HEK293 (cell line): ENCODE measurements at regions not wholly inside any gene's neighbourhood (a gene's known extent, or its start where the extent isn't known, plus 50 kb on each side); places are given as distances from the start of the nearest gene placed in this dataset.

Experiments
- CTCF ChIA-PET: fragments of 350-600 bp; formaldehyde crosslinking; extraction: SDS; loops from one replicate; lab custom pipeline; 2021; ENCODE audit warnings: antibody characterized with exemption; lab: Yijun Ruan, JAX
- POLR2A ChIA-PET: fragments of 300-600 bp; formaldehyde crosslinking; extraction: SDS; loops from one replicate; lab custom pipeline; 2020; ENCODE audit warnings: antibody characterized with exemption, inconsistent platforms; lab: Yijun Ruan, JAX
- H3K27ac ChIP-seq: fragments of 200-500 bp; sonication (Bioruptor generic); 2 replicates; pipeline ENCODE4 v1.5.1; 2014; ENCODE audit warnings: low read depth, low read length, control low read depth, inconsistent platforms; ENCODE audit errors: extremely low read depth
- H3K36me3 ChIP-seq, 2 experiments: fragments of 200-500 bp in 1 of 2; sonication (Bioruptor generic) in 1 of 2; 1 replicate in 1 of 2; 2 replicates in 1 of 2; pipeline ENCODE4 v1.5.1; 2014 to 2017; ENCODE audit warnings: inconsistent platforms in 2 of 2, low read length in 2 of 2; ENCODE audit not compliant: control insufficient read depth in 2 of 2, insufficient read depth in 1 of 2
- H3K4me1 ChIP-seq: fragments of 200-500 bp; sonication (Bioruptor generic); 2 replicates; pipeline ENCODE4 v1.5.1; 2014; ENCODE audit warnings: mild to moderate bottlenecking, low read length, inconsistent platforms; ENCODE audit not compliant: control insufficient read depth, insufficient read depth
- H3K4me3 ChIP-seq: 2 replicates; pipeline ENCODE4 v1.5.1; 2011; ENCODE audit warnings: low read depth, mild to moderate bottlenecking, control low read depth, low read length, moderate library complexity
- H3K9me3 ChIP-seq: fragments of 200-500 bp; sonication (Bioruptor generic); 2 replicates; pipeline ENCODE4 v1.5.1; 2014; ENCODE audit warnings: low read depth, low read length, inconsistent platforms; ENCODE audit not compliant: control insufficient read depth, insufficient read depth
- GFI1B ChIP-seq: fragments of 450-650 bp; formaldehyde crosslinking; IDR thresholded peaks from 2 replicates; pipeline ENCODE4 v1.5.1; 2016; ENCODE audit warnings: missing biosample characterization, missing genetic modification characterization
- KLF10 ChIP-seq: fragments of 450-650 bp; IDR thresholded peaks from 2 replicates; pipeline ENCODE4 v1.5.1; 2018; ENCODE audit warnings: missing biosample characterization, mild to moderate bottlenecking, missing genetic modification characterization
- KLF8 ChIP-seq: fragments of 450-650 bp; formaldehyde crosslinking; IDR thresholded peaks from 2 replicates; pipeline ENCODE4 v1.5.1; 2016; ENCODE audit warnings: missing biosample characterization, missing genetic modification characterization
- SCRT2 ChIP-seq: fragments of 450-650 bp; formaldehyde crosslinking; IDR thresholded peaks from 2 replicates; pipeline ENCODE4 v1.5.1; 2016; ENCODE audit warnings: missing biosample characterization, missing genetic modification characterization
- SP2 ChIP-seq: fragments of 450-650 bp; formaldehyde crosslinking; IDR thresholded peaks from 2 replicates; pipeline ENCODE4 v1.5.1; 2016; ENCODE audit warnings: missing biosample characterization, missing genetic modification characterization
- YY2 ChIP-seq: fragments of 450-650 bp; formaldehyde crosslinking; IDR thresholded peaks from 2 replicates; pipeline ENCODE4 v1.5.1; 2016; ENCODE audit warnings: missing biosample characterization, missing genetic modification characterization
- ZFP37 ChIP-seq: fragments of 450-650 bp; formaldehyde crosslinking; IDR thresholded peaks from 2 replicates; pipeline ENCODE4 v1.5.1; 2016; ENCODE audit warnings: missing biosample characterization, missing genetic modification characterization
- ZFP41 ChIP-seq: fragments of 450-650 bp; formaldehyde crosslinking; IDR thresholded peaks from 2 replicates; pipeline ENCODE4 v1.5.1; 2016; ENCODE audit warnings: missing biosample characterization, missing genetic modification characterization, borderline replicate concordance
- ZNF114 ChIP-seq: fragments of 450-650 bp; formaldehyde crosslinking; IDR thresholded peaks from 2 replicates; pipeline ENCODE4 v1.5.0; 2017; ENCODE audit warnings: missing biosample characterization, missing genetic modification characterization
- ZNF221 ChIP-seq: fragments of 450-650 bp; formaldehyde crosslinking; IDR thresholded peaks from 2 replicates; pipeline ENCODE4 v1.5.1; 2017; ENCODE audit warnings: missing biosample characterization, missing genetic modification characterization, borderline replicate concordance
- ZNF391 ChIP-seq: fragments of 450-650 bp; formaldehyde crosslinking; IDR thresholded peaks from 2 replicates; pipeline ENCODE4 v1.5.1; 2016; ENCODE audit warnings: low read depth, missing biosample characterization, missing genetic modification characterization, borderline replicate concordance
- ZNF530 ChIP-seq: fragments of 450-650 bp; formaldehyde crosslinking; IDR thresholded peaks from 2 replicates; pipeline ENCODE4 v1.5.1; 2016; ENCODE audit warnings: low read depth, missing biosample characterization, missing genetic modification characterization
- ZNF544 ChIP-seq: fragments of 450-650 bp; formaldehyde crosslinking; IDR thresholded peaks from 2 replicates; pipeline ENCODE4 v1.5.0; 2017; ENCODE audit warnings: missing biosample characterization, missing genetic modification characterization
- ZNF555 ChIP-seq: fragments of 450-650 bp; formaldehyde crosslinking; conservative IDR thresholded peaks from 2 replicates; pipeline ENCODE4 v1.5.1; 2017; ENCODE audit warnings: missing biosample characterization, mild to moderate bottlenecking, missing genetic modification characterization, inconsistent platforms
- ZNF585B ChIP-seq: fragments of 450-650 bp; formaldehyde crosslinking; IDR thresholded peaks from 2 replicates; pipeline ENCODE4 v1.5.1; 2016; ENCODE audit warnings: missing biosample characterization, missing genetic modification characterization
- ZNF626 ChIP-seq: fragments of 450-650 bp; sonication (Bioruptor Pico); formaldehyde crosslinking; IDR thresholded peaks from 2 replicates; pipeline ENCODE4 v1.5.1; 2018; ENCODE audit warnings: missing biosample characterization, missing genetic modification characterization, inconsistent platforms
- ZNF677 ChIP-seq: fragments of 450-650 bp; IDR thresholded peaks from 2 replicates; pipeline ENCODE4 v1.5.0; 2018; ENCODE audit warnings: missing biosample characterization, mild to moderate bottlenecking, missing genetic modification characterization, moderate library complexity
- ZNF747 ChIP-seq: fragments of 450-650 bp; formaldehyde crosslinking; IDR thresholded peaks from 2 replicates; pipeline ENCODE4 v1.5.1; 2016; ENCODE audit warnings: missing biosample characterization, missing genetic modification characterization
- ZNF791 ChIP-seq: fragments of 450-650 bp; formaldehyde crosslinking; IDR thresholded peaks from 2 replicates; pipeline ENCODE4 v1.5.1; 2016; ENCODE audit warnings: missing biosample characterization, missing genetic modification characterization
- ZNF792 ChIP-seq: fragments of 450-650 bp; formaldehyde crosslinking; IDR thresholded peaks from 2 replicates; pipeline ENCODE4 v1.5.1; 2016; ENCODE audit warnings: missing biosample characterization, missing genetic modification characterization
- ZNF837 ChIP-seq: fragments of 450-650 bp; formaldehyde crosslinking; IDR thresholded peaks from 2 replicates; pipeline ENCODE4 v1.5.1; 2016; ENCODE audit warnings: missing biosample characterization, missing genetic modification characterization
- TF ChIP-seq, protein P1 (sequence below): fragments of 450-650 bp; formaldehyde crosslinking; IDR thresholded peaks from 2 replicates; pipeline ENCODE4 v1.5.1; 2016; ENCODE audit warnings: missing biosample characterization, missing genetic modification characterization, borderline replicate concordance
- TF ChIP-seq, protein P2 (sequence below): fragments of 450-650 bp; formaldehyde crosslinking; IDR thresholded peaks from 2 replicates; pipeline ENCODE4 v1.5.1; 2016; ENCODE audit warnings: missing biosample characterization, missing genetic modification characterization
- TF ChIP-seq, protein P3 (sequence below): fragments of 450-650 bp; formaldehyde crosslinking; IDR thresholded peaks from 2 replicates; pipeline ENCODE4 v1.5.1; 2016; ENCODE audit warnings: missing biosample characterization, missing genetic modification characterization

DNA sequence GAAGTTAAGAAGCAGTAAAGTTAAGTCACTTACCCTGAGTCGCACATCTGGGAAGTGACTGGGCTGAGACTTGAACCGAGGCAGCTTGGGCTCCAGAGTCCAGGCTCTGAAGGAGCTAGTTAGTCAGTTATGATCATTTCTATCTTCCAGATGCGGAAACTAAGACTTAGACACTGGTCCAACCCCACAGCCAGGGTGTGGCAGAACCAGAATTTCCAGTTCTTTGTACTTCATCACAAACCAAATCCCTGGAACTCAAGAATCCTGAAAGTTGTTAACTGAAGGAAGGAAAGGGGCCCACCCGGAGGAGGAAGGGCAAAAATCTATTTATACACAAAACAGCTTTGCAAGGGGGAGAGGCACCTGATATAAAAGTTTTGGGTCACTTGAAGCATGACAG is 389.9 kb downstream of the SHQ1 start (continued):
- TF ChIP-seq YY2 (tag by site-specific recombination) = no peak
- no peak for TF ChIP-seq ZNF837 (tag by site-specific recombination)
- TF ChIP-seq ZNF626 (tag by site-specific recombination) = no peak
- no peak for TF ChIP-seq ZFP41 (tag by site-specific recombination)
- TF ChIP-seq ZNF585B = no peak
- TF ChIP-seq, protein P1, sequence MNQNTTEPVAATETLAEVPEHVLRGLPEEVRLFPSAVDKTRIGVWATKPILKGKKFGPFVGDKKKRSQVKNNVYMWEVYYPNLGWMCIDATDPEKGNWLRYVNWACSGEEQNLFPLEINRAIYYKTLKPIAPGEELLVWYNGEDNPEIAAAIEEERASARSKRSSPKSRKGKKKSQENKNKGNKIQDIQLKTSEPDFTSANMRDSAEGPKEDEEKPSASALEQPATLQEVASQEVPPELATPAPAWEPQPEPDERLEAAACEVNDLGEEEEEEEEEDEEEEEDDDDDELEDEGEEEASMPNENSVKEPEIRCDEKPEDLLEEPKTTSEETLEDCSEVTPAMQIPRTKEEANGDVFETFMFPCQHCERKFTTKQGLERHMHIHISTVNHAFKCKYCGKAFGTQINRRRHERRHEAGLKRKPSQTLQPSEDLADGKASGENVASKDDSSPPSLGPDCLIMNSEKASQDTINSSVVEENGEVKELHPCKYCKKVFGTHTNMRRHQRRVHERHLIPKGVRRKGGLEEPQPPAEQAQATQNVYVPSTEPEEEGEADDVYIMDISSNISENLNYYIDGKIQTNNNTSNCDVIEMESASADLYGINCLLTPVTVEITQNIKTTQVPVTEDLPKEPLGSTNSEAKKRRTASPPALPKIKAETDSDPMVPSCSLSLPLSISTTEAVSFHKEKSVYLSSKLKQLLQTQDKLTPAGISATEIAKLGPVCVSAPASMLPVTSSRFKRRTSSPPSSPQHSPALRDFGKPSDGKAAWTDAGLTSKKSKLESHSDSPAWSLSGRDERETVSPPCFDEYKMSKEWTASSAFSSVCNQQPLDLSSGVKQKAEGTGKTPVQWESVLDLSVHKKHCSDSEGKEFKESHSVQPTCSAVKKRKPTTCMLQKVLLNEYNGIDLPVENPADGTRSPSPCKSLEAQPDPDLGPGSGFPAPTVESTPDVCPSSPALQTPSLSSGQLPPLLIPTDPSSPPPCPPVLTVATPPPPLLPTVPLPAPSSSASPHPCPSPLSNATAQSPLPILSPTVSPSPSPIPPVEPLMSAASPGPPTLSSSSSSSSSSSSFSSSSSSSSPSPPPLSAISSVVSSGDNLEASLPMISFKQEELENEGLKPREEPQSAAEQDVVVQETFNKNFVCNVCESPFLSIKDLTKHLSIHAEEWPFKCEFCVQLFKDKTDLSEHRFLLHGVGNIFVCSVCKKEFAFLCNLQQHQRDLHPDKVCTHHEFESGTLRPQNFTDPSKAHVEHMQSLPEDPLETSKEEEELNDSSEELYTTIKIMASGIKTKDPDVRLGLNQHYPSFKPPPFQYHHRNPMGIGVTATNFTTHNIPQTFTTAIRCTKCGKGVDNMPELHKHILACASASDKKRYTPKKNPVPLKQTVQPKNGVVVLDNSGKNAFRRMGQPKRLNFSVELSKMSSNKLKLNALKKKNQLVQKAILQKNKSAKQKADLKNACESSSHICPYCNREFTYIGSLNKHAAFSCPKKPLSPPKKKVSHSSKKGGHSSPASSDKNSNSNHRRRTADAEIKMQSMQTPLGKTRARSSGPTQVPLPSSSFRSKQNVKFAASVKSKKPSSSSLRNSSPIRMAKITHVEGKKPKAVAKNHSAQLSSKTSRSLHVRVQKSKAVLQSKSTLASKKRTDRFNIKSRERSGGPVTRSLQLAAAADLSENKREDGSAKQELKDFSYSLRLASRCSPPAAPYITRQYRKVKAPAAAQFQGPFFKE (tag by site-specific recombination) = no peak
- no peak for TF ChIP-seq GFI1B
- no peak for TF ChIP-seq ZFP37 (tag by site-specific recombination)
- TF ChIP-seq, all 188 proteins: peak for 0

DNA sequence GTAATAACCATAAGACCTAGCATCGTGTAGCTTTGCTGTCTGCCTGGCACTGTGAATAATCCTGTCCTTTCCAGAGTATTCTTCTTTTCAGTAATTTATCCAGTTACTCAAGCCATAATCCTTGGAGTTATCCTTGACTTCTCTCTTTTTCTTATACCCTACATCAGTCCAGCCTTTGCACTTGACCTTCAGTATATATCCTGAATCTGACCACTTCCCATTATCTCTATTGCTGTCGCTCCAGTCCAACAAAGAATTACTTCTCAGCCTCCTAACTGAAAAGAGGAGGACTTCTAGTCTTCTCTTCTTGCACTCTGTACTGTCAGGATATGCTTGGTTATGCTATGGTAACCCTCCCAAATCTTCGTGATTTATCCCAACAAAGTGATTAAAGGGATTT is 393.8 kb downstream of the SHQ1 start:
- no peak for TF ChIP-seq ZNF544 (tag by site-specific recombination)
- TF ChIP-seq ZNF792 (tag by site-specific recombination) = no peak
- no peak for TF ChIP-seq ZNF530 (tag by site-specific recombination)
- TF ChIP-seq ZNF114 (tag by site-specific recombination) = no peak
- TF ChIP-seq ZNF747 (tag by site-specific recombination) = no peak
- no peak for TF ChIP-seq ZNF791 (tag by site-specific recombination)
- no peak for TF ChIP-seq ZNF221 (tag by site-specific recombination)
- TF ChIP-seq KLF10 (tag by site-specific recombination) = no peak
- TF ChIP-seq ZNF555 (tag by site-specific recombination) = no peak
- TF ChIP-seq KLF8 = no peak
- no peak for TF ChIP-seq SP2 (tag by site-specific recombination)
- TF ChIP-seq, protein P2, sequence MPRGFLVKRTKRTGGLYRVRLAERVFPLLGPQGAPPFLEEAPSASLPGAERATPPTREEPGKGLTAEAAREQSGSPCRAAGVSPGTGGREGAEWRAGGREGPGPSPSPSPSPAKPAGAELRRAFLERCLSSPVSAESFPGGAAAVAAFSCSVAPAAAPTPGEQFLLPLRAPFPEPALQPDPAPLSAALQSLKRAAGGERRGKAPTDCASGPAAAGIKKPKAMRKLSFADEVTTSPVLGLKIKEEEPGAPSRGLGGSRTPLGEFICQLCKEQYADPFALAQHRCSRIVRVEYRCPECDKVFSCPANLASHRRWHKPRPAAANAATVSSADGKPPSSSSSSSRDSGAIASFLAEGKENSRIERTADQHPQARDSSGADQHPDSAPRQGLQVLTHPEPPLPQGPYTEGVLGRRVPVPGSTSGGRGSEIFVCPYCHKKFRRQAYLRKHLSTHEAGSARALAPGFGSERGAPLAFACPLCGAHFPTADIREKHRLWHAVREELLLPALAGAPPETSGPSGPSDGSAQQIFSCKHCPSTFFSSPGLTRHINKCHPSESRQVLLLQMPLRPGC (tag by site-specific recombination) = no peak
- no peak for TF ChIP-seq ZNF391 (tag by site-specific recombination)
- TF ChIP-seq ZNF677 (tag by site-specific recombination) = no peak
- TF ChIP-seq, protein P3, sequence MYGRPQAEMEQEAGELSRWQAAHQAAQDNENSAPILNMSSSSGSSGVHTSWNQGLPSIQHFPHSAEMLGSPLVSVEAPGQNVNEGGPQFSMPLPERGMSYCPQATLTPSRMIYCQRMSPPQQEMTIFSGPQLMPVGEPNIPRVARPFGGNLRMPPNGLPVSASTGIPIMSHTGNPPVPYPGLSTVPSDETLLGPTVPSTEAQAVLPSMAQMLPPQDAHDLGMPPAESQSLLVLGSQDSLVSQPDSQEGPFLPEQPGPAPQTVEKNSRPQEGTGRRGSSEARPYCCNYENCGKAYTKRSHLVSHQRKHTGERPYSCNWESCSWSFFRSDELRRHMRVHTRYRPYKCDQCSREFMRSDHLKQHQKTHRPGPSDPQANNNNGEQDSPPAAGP (tag by site-specific recombination) = no peak
- no peak for TF ChIP-seq SCRT2 (tag by site-specific recombination)
- TF ChIP-seq, all 188 proteins: peak for 0
- Histone ChIP-seq H3K9me3 (no peaks in the 10 kb centered on the region), H3K27ac (no peak overlapping the region), H3K4me1 (no peaks in the 10 kb centered on the region), H3K4me3 (no peak overlapping the region), H3K36me3 (no peaks in the 10 kb centered on the region)
- ChIA-PET CTCF (no interaction called here), POLR2A (no interaction called here)
